Large intestine (tissue), 3 donors: ENCODE measurements at regions not wholly inside any gene's neighbourhood (a gene's known extent, or its start where the extent isn't known, plus 50 kb on each side); places are given as distances from the start of the nearest gene placed in this dataset.
"Not testable (repeated sequence)": the region's sequence is repeated elsewhere in the genome, so short reads cannot be mapped to it uniquely, and the experiment has no call there.

ENCODE experiments used
- DNase-seq, 2 donors: peaks; one replicate each; pipeline versions ENCODE4 v3.0.0 to v3.0.0-alpha.2; 2013
- H3K27ac ChIP-seq: one replicate; pipeline ENCODE4 v1.5.1; 2013; ENCODE audit warnings: low read length
- H3K27me3 ChIP-seq: 2 replicates; pipeline ENCODE4 v1.6.1; 2013; ENCODE audit warnings: low read length; ENCODE audit not compliant: control insufficient read depth, insufficient read depth
- H3K36me3 ChIP-seq: 2 replicates; pipeline ENCODE4 v1.6.1; 2013; ENCODE audit warnings: low read length; ENCODE audit not compliant: control insufficient read depth, insufficient read depth
- H3K4me1 ChIP-seq: one replicate; pipeline ENCODE4 v1.6.1; 2013; ENCODE audit warnings: low read length; ENCODE audit not compliant: control insufficient read depth, insufficient read depth
- H3K4me3 ChIP-seq: one replicate; pipeline ENCODE4 v1.5.1; 2013; ENCODE audit warnings: low read length
- H3K9me3 ChIP-seq: one replicate; pipeline ENCODE4 v1.6.1; 2013; ENCODE audit warnings: mild to moderate bottlenecking, low read depth, low read length, moderate library complexity; ENCODE audit not compliant: control insufficient read depth
- WGBS: methylation state at CpG from one replicate; pipeline ENCODE4 v1.1.5; 2013; ENCODE audit warnings: low lambda C conversion rate; ENCODE audit not compliant: insufficient coverage; 5-methylcytosine and 5-hydroxymethylcytosine counted together

DNA sequence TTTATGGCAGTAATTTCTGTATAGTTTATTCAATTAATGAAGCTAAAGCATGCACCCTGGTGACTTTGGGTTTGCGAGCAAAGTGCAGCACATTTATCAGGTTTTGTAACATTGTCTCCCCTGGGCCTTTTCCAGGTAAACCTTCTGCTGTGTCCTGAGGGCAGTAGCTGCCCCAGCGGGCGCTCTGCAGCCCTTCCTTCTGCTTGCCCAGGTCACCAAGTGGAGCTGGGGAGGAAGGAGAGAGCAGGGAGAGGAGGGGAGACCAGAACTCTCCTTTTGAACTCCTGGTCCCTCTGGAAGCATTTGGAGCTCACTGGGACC is 145.6 kb downstream of the DLL1 start:
- peaks cover 6% of the 10 kb centered on the region for H3K9me3 ChIP-seq
- H3K36me3 ChIP-seq: no peaks in the 10 kb centered on the region
- H3K27me3 ChIP-seq: peaks cover 3% of the 10 kb centered on the region
- WGBS: no CpG with 5 or more reads among the region's 3 CpGs
- H3K4me1 ChIP-seq: no peaks in the 10 kb centered on the region
- no peak for DNase-seq
- no peak overlapping the region for H3K4me3 ChIP-seq
- no peak overlapping the region for H3K27ac ChIP-seq

DNA sequence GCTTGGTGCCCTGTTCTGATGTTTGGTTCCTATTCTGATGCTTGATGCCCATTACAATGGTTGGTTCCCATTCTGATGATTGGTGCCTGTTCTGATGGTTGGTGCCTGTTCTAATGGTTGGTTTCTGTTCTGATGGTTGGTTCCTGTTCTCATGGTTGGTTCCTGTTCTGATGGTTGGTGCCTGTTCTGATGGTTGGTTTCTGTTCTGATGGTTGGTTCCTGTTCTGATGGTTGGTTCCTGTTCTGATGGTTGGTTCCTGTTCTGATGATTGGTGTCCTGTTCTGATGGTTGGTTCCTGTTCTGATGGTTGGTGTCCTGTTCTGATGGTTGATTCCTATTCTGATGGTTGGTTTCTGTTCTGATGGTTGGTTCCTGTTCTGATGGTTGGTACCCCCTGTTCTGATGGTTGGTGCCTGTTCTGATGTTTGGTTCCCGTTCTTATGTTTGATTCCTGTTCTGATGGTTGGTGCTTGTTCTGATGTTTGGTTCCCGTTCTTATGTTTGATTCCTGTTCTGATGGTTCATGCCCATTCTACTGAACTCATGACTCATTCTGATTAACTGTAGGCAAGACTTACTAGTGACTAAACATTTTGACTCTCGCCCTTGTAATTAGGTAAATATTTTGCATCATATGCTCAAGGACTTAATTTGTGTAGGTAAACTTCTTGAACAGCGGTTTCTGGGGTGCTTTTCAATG is 146.2 kb downstream of the DLL1 start:
- DNase-seq: no peak
- H3K9me3 ChIP-seq: peaks cover 6% of the 10 kb centered on the region
- H3K27me3 ChIP-seq: peaks cover 3% of the 10 kb centered on the region
- no CpG with 5 or more reads among the region's 4 CpGs for WGBS
- no peaks in the 10 kb centered on the region for H3K4me1 ChIP-seq
- no peaks in the 10 kb centered on the region for H3K36me3 ChIP-seq
- no peak overlapping the region for H3K4me3 ChIP-seq
- H3K27ac ChIP-seq: no peak overlapping the region

DNA sequence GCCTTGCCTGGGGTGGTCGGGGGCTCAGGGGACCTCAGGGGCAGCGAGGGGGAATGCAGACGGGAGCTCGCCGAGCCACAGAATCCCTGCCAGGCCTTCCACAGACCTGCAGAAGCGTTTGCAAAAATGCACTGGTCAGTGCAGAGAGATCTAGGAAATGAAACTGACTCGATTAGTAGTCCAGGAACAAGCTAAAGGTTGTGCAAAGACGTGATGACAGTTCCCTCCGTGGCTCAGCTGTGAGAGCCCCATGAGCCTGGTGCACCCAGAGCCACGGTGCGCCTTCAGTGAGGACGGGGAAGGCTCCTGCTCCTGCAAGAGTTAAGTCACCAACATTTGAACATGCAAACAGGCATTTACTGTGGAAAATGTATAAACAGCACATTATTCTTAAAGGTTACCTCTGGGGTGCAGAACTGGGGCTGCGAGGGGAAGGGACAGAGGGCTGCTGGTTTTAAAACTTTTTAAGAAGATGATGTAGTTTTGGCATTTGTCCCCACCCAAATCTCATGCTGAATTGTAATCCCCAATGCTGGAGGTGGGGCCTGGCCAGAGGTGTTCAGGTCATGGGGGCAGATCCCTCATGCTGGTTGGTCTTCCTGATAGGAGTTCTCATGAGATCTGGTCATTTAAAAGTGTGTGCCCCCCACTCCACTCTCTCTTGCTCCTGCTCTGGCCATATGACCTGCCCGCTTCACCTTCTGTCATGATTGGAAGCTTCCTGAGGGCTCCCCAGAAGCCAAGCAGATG is 147.3 kb downstream of the DLL1 start:
- Histone ChIP-seq H3K27me3 (peaks cover 3% of the 10 kb centered on the region), H3K36me3 (no peaks in the 10 kb centered on the region), H3K27ac (no peak overlapping the region), H3K4me3 (no peak overlapping the region), H3K4me1 (no peaks in the 10 kb centered on the region), H3K9me3 (peaks cover 8% of the 10 kb centered on the region)
- no peak for DNase-seq
- WGBS: no CpG with 5 or more reads among the region's 14 CpGs

GRCh38 chr6:170142559-170142958 is 148.3 kb downstream of the DLL1 start:
- H3K27me3 ChIP-seq: no peaks in the 10 kb centered on the region
- H3K27ac ChIP-seq: no peak overlapping the region
- H3K36me3 ChIP-seq: no peaks in the 10 kb centered on the region
- no CpG with 5 or more reads among the region's 7 CpGs for WGBS
- H3K4me1 ChIP-seq: no peaks in the 10 kb centered on the region
- DNase-seq: no peak
- no peak overlapping the region for H3K4me3 ChIP-seq
- peaks cover 18% of the 10 kb centered on the region for H3K9me3 ChIP-seq

- WGBS: 80% methylated on average over 1 of the region's 10 CpGs
- H3K27me3 ChIP-seq, H3K4me3 ChIP-seq, H3K4me1 ChIP-seq, H3K27ac ChIP-seq, DNase-seq, H3K36me3 ChIP-seq: not testable (repeated sequence)
- H3K9me3 ChIP-seq: peaks cover 31% of the 10 kb centered on the region
These were observed 149.8 kb downstream of the DLL1 start for GRCh38 chr6:170141061-170141460.

DNA sequence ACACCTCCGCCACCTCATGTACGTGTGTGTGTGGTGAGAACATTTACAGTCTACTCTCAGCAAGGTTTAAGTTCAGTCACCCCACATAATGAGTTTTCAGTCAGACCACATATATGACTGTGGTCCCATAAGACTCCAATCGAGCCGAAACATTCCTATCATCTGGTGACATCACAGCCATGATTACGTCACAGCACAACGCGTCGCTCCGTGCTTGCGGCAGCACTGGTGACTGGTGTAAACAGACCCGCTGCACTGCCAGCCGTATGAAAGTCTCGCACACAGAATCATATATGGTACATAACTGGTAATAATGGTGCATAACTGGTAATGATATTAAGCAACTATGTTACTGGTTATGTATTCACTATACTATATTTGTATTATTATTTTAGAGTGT is 150.7 kb downstream of the DLL1 start:
- Histone ChIP-seq H3K36me3 (no peaks in the 10 kb centered on the region), H3K9me3 (peaks cover 35% of the 10 kb centered on the region), H3K4me1 (no peaks in the 10 kb centered on the region), H3K4me3 (no peak overlapping the region), H3K27ac (no peak overlapping the region), H3K27me3 (no peaks in the 10 kb centered on the region)
- DNase-seq: no peak
- WGBS: no CpG with 5 or more reads among the region's 13 CpGs

DNA sequence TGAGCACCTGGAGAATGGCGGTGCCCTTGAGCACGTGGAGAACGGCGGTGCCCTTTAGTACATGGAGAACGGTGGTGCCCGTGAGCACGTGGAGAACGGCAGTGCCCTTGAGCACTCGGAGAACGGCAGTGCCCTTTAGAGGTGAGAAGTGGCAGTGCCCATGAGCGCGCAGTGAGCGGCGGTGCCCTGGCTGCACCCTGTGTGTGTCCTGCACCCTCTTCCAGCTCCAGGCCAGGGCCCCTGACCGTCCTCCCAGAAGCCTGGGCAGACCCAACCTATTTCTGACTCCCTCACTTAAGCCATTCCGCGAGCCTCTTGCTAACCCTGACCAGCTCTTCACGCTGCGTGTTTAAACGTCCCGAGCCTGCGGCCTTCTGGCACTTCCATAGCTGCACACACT is 151.3 kb downstream of the DLL1 start:
- Histone ChIP-seq H3K9me3 (peaks cover 33% of the 10 kb centered on the region), H3K36me3 (no peaks in the 10 kb centered on the region), H3K27ac (no peak overlapping the region), H3K4me3 (no peak overlapping the region), H3K4me1 (no peaks in the 10 kb centered on the region), H3K27me3 (no peaks in the 10 kb centered on the region)
- no peak for DNase-seq
- WGBS: no CpG with 5 or more reads among the region's 22 CpGs

GRCh38 chr6:170139046-170139445 is 151.8 kb downstream of the DLL1 start:
- WGBS: 96% methylated on average over 5 of the region's 24 CpGs

DNA sequence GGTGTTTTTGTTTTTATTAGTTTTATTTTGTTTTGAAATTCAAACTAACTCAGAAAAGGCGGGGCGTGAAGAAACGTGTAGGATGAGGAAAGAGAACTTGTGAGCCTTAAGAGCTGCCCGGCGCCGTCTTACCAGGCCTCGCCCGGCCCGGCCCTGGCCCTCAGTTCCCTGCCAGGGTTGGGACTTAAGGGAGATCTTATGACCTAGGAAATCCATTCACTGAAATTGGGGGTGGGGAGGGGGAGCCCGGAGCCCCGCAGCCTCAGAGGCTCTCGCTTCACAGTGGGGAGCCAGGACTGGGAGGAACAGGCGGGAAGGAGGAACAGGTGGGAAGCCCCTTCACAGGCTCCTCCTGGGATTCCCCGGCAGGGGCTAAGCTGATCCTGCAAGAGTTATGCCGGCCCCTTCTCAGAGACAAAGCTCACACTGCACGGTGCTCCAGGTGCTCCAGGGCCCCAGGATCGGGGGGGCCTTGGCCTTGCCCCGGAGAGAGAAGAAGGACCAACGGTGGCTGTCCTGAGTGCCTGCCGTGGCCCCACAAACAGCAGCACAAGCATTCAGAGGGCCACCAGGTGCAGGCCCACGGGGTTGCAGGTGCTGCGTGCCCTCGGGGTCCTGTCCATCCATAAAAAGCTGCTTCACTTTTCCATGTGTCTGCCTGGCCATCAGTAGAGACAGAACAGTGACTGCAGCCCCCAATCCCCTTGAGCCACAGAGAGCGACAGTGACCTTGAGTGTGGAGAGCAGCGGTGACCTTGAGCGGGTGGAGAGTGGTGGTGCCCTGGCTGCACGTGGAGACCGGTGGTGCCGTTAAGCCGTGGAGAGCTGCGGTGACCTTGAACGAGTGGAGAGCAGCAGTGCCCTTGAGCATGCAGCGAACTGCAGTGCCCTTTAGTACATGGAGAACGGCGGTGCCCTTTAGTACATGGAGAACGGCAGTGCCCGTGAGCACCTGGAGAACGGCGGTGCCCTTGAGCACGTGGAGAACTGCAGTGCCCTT is 152.7 kb downstream of the DLL1 start:
- Histone ChIP-seq H3K4me3 (no peak overlapping the region), H3K27ac (no peak overlapping the region), H3K27me3 (peaks cover 2% of the 10 kb centered on the region), H3K36me3 (no peaks in the 10 kb centered on the region), H3K9me3 (peaks cover 32% of the 10 kb centered on the region), H3K4me1 (no peaks in the 10 kb centered on the region)
- no peak for DNase-seq
- no CpG with 5 or more reads among the region's 40 CpGs for WGBS

More at GRCh38 chr6:170139046-170139445, 151.8 kb downstream of the DLL1 start:
- not testable (repeated sequence) for H3K36me3 ChIP-seq, H3K4me1 ChIP-seq, DNase-seq, H3K27ac ChIP-seq, H3K4me3 ChIP-seq, H3K27me3 ChIP-seq
- peaks cover 32% of the 10 kb centered on the region for H3K9me3 ChIP-seq

DNA sequence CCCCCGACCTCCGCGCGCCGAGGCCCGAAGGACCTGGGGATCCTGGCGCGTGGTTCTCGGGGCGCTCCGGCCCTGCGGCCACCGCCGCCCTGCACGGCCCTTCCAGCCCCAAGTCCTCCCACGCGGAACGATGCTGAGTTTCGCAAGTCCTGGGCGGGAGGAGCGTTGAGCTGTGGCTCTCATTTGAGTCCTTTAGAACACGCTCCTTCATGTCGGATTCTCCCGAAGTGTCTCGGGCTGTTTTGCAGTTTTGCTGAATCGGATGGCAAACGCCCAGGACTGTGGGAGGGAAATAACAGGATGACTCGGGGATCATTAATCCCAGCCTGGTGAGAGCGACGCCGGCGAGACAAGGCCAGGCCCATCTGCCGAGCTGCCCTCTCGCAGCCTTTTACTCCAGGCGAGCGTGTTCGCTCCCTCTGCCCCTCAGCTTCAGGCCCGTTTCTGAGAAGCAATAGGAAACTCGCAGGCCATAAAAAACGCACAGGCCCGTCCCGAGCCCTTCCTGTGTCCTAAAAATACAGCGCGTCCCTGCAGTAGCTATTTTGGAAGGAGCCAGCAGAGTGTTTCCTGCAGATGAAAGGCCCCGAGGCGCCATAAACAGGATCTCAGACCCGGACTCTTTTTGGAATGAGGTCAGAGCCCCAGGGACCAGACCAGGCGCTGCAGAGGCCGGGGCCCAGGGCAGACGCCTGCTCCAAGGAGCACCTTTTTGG is 153.5 kb downstream of the DLL1 start:
- Histone ChIP-seq H3K27me3 (peaks cover 2% of the 10 kb centered on the region), H3K27ac (no peak overlapping the region), H3K4me1 (no peaks in the 10 kb centered on the region), H3K36me3 (no peaks in the 10 kb centered on the region), H3K9me3 (peaks cover 32% of the 10 kb centered on the region), H3K4me3 (no peak overlapping the region)
- no CpG with 5 or more reads among the region's 50 CpGs for WGBS
- DNase-seq: no peak
